WI38 (cell line): ENCODE measurements at regions not wholly inside any gene's neighbourhood (a gene's known extent, or its start where the extent isn't known, plus 50 kb on each side); places are given as distances from the start of the nearest gene placed in this dataset.

Experiments used
- H3K4me3 ChIP-seq: 2 replicates; pipeline ENCODE4 v1.5.1; 2011; ENCODE audit warnings: low read depth, mild to moderate bottlenecking, control low read depth, low read length
- TF ChIP-seq, protein P1 (sequence below): IDR thresholded peaks from 2 replicates; pipeline ENCODE4 v1.5.1; 2012; ENCODE audit warnings: low read depth, mild to moderate bottlenecking, control low read depth, low read length

DNA sequence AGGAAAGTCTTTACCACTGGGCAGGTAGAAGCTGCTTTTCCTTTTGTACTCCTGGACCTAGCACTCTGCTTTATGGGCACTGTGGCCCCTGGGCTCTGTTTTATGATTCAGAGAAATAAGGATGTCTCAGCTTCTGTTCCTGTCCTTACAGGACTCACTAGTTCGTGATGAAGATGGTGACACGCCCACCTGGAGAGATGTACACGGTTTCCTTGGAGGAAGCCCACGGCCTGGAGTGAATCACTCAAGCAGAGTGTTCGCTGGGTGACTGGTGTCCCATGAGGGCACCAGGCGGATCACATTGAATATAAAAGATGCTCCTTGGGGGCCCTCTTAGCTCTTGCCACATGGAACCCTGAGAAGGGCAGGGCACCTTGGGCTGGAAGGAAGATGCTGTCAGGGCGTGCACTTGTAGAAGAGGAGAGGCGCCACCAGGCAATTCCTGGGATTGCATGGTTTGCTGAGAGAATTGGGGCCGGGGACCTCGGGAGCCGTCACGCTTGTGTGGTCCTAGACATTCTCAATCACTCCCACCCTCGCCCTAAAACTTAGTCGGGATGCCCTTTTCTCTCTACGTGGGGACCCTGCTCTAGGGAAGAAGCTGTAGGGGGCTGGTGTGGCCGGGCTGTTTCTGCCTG lies 202.6 kb downstream of the TSHZ3 start:
- TF ChIP-seq, protein P1, sequence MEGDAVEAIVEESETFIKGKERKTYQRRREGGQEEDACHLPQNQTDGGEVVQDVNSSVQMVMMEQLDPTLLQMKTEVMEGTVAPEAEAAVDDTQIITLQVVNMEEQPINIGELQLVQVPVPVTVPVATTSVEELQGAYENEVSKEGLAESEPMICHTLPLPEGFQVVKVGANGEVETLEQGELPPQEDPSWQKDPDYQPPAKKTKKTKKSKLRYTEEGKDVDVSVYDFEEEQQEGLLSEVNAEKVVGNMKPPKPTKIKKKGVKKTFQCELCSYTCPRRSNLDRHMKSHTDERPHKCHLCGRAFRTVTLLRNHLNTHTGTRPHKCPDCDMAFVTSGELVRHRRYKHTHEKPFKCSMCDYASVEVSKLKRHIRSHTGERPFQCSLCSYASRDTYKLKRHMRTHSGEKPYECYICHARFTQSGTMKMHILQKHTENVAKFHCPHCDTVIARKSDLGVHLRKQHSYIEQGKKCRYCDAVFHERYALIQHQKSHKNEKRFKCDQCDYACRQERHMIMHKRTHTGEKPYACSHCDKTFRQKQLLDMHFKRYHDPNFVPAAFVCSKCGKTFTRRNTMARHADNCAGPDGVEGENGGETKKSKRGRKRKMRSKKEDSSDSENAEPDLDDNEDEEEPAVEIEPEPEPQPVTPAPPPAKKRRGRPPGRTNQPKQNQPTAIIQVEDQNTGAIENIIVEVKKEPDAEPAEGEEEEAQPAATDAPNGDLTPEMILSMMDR: no peak
- H3K4me3 ChIP-seq: no peak overlapping the region

DNA sequence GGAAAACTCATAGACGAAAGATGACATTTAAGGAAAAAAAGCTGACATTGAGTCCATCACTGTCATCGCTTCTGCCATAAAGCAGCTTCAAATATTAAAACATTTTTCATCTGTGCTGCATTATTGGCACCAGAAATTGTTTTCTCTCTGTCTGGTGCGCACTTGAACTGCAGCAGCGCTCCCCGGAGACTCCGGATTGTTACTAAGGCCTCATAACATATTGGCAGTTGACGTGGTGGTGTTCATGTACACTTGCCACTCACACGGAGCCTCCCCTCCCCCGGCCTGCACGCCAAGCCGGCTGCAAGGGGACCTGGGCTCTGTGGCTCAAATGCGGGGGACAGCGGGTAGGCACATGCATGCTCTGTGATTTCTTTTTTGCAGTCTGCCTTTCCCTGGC lies 203.2 kb downstream of the TSHZ3 start:
- no peak overlapping the region for H3K4me3 ChIP-seq
- TF ChIP-seq, protein P1: no peak

DNA sequence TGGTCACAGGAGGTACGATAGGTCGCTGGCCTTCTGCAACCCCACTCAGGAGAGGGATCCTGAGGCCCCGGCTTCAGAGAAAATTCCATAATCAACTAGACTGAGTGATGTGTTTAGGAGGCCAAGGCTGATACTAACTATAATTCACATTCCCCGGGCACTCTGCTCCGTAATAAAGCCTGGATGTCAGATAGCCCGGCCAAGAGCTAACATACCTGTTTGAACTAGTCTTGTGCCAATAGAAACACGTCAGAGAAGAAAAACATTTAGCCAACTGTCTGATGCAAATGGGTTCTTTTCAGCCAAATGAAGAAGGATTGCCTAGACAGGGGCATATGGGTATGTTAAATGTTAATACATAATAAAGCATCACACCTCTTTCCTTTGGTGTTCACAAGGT lies 204.2 kb downstream of the TSHZ3 start:
- TF ChIP-seq, protein P1: no peak
- no peak overlapping the region for H3K4me3 ChIP-seq

DNA sequence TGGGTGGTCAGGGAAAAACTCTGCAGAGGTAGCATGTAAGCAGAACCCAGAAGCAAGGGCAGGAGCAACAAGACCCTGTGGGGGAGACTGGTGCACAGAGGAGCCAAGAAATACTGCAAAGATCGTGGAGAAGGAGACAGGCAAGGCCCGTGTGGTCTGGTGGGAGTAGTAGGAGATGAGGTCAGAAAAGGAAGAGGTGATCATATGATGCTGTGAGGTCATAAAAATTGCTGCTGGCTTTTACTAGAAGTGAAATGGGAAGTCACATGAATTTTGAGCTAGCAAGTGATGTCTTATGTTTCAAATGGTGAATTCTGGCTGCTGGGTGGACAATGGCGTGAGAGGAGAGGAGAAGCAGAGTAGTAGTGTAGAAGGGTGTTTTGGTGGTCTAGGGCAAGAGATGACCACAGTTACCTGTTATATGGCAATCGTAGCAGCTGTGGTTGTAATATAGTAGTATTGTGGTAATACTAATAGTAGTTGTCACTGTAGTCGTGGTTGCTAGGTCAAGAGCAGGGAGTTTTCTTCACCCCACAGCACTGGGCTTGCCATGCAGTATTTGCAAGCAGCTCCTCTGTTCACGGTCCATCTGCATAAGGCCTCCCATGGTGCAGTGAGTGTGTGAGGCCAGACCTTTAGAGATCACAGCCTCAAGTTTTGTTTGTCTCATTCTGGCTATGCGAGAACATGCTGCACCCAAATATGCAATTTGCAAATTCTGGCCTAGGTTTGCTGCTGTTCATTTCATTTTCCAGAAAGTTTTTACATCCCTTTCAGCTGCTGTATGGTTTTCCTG lies 205.0 kb downstream of the TSHZ3 start:
- H3K4me3 ChIP-seq: no peak overlapping the region
- TF ChIP-seq, protein P1: no peak

DNA sequence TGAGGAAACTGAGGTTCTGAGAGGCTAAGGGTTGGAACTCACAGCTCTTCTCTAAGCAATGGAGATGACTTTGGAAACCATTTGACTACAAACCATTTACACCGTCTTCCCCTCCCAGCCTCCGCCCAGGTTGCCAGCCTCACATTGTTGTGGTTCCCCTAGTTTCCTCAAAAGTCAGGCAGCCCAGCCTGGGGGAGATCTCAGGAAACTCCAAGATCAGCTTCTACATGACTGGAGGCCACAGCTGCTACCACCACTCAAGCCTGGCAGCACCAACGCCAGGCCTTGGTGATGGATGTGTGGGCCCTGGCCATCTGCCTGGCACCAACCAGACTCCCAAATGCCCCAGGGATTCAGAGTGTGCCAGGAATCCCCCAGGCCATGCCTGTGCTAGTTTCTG lies 207.9 kb downstream of the TSHZ3 start:
- TF ChIP-seq, protein P1: no peak

DNA sequence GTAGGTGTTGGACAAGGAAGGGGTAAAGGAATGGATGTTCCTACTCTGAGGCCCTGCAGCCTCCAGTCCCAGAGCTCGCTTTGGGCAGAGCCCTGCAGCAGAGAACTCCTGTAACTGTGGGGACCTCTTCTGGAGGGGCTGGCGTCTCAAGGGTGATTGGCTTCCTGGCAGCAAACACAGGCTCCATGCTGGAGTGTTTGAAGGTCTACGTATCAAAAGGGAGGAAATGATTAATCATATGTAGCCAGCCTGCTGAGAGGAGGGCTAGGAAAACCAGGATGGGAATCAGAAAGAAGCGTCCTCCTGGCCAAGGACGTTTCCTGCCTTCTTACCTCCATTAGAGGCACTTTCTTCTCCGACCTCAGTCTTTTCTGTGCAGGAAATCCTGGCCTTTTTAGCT lies 208.5 kb downstream of the TSHZ3 start:
- no peak overlapping the region for H3K4me3 ChIP-seq
- TF ChIP-seq, protein P1: no peak

More for the DNA sequence above, 207.9 kb downstream of the TSHZ3 start:
- H3K4me3 ChIP-seq: no peak overlapping the region

DNA sequence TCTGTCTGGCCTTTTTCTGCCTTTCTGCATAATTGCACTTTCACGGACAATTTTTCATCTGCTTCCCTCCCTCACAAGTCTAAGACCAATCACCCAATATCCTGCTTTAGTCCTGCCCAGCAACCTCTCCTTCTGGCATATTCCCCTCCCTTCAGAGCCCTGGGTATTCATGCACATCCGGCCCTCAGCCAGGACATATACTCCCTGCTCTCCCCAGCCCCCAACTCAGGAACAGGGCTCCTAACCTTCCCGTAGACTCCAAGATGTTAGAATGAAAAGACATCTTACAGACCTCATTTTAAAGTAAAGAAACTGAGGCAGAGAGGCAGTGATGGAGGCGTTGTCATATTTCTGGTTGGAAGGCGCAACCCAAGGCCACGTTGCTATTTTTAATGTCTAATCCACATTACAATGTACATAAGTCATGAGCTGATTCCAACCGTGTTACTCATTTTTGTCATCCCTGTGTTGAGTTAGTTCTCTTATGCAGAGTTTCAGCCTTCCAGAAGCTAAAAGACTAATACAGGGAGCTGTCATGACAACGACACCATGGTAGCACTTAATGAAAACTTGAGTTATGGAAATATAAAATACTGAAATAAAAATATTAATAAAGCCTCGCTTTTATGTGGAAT lies 209.2 kb downstream of the TSHZ3 start:
- H3K4me3 ChIP-seq: no peak overlapping the region
- TF ChIP-seq, protein P1: no peak
